Fibroblast of skin of right quadriceps (primary cell): ENCODE measurements at regions not wholly inside any gene's neighbourhood (a gene's known extent, or its start where the extent isn't known, plus 50 kb on each side); places are given as distances from the start of the nearest gene placed in this dataset.
A peak's percentile ranks its signal among the peaks of the same experiment; 100 is the strongest.

Experiments
- DNase-seq: peaks from one replicate; pipeline ENCODE4 v3.0.0-alpha.2; 2013

DNA sequence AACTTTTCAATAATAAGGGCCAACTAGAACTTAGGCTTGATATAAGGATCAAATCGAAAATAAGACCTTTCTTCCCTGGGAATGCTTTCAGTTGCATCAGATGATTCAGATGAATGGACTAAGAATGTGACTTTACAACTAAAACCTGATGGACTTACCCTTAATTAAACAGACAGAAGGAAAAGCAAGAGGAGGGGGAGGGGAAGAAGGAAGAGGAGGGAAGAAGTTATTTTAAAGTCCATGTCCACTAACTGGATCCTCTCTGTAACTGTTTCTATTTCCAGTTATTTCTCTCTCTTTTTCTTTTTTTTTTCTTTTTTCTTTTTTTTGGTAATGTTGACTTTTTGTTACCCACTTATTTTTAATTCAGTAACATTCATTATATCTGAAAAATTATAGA, 486.0 kb downstream of the MAFB start:
- DNase-seq, result no peak

GRCh38 chr20:40197691-40198090, 491.3 kb downstream of the MAFB start:
- peak; percentile 9 for DNase-seq

- DNase-seq, result no peak
Measured at GRCh38 chr20:40196846-40197436, 492.1 kb downstream of the MAFB start.

GRCh38 chr20:40195742-40196141, 493.3 kb downstream of the MAFB start:
- no peak for DNase-seq

GRCh38 chr20:40192529-40192928, 496.5 kb downstream of the MAFB start:
- DNase-seq, result no peak

DNA sequence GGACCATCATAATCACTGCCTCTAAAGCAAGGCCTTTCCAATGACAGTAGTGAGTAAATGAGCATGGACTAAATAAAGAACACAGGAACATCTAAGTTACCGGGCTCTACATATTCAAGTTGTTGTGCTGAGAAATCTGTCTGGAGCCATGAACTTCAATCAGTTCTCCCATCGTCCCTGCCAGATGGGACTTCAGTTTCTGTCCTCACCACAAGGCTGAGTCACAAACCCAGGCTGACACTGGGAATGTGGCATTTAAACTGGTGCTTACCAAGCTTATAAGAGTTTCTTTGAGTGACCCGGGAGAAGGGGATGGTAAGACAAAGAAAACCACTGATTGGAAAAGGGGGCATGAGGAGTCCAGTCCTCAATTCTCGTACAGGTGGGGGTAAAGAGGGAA, 497.0 kb downstream of the MAFB start:
- no peak for DNase-seq

DNA sequence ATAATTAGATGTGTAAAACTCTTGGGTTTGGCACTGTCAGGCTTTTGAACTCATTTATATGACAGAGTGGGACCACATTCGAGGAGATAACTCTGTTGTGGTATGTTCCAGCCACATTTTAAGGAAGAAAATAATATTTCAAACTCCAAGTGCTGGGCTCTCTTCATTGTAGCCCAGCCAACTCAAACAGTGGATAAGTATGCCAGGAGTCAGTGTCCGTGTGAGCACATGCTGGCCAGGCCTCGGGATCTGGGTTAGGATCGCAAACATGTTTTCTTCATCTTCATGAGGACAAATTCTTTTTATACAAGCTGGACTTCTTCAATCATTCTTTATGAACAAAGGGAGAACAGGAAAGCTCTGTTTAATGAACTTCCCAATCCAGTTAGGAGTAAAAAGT, 497.5 kb downstream of the MAFB start:
- DNase-seq, result no peak

GRCh38 chr20:40189621-40190020, 499.4 kb downstream of the MAFB start:
- no peak for DNase-seq

- no peak for DNase-seq
Measured at GRCh38 chr20:40188319-40188718, 500.7 kb downstream of the MAFB start.

DNA sequence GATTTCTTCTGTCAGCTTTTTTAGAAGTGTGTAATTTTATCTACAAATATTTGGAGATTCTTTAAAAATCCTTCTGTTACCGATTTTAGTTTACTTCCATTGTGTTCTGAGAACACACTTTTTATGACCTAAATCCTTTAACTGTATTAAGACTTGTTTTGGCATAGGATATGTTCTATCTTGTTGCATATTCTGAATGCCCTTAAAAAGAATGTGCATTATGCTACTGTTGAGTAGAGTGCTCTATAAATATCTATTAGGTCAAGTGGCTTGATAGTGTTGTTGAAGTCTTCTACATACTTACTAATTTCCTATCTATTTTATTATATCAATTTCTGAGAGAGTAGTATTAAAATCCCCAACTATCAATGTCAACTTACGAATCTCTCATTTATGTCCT, 502.2 kb downstream of the MAFB start:
- DNase-seq, result no peak

DNA sequence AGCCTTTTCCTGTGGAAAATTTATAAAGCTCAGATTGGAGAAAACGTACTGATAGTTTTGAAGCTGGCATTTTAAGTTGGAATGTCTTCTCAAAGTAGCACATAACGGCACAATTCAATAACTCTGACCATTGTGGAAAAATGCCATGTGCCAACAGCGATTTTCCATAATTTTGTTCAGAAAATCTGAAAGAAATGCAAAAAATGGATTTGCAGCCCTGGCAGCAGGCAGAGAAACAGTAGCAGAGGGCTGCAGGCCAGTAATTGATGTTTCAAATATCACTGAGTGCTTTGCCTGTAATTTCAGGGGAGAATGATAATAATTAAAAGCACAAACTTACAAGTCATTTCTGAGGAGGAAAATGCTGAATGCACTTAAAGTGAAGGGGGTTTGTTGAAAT, 507.4 kb downstream of the MAFB start:
- no peak for DNase-seq

GRCh38 chr20:40176098-40176841, 512.8 kb downstream of the MAFB start:
- DNase-seq, result no peak

DNA sequence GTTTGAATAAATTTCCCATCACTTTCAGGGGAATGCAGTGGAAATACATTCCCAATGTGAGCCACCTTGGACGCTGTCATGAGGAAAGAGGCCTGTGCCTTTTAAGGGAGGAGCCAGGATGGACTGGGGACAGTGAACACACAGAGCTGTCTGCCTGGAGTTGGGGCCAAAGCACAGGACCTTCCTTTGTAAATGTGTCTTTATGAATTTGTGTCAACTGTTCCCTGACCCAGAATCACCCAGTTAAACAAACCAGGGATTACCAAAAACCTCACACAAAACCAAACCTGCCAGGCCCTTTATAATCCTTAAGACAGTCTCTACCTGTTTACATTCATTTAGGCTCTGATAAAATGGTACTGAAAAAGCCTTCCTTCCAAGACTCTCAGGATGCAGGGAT, 513.7 kb downstream of the MAFB start:
- no peak for DNase-seq

DNA sequence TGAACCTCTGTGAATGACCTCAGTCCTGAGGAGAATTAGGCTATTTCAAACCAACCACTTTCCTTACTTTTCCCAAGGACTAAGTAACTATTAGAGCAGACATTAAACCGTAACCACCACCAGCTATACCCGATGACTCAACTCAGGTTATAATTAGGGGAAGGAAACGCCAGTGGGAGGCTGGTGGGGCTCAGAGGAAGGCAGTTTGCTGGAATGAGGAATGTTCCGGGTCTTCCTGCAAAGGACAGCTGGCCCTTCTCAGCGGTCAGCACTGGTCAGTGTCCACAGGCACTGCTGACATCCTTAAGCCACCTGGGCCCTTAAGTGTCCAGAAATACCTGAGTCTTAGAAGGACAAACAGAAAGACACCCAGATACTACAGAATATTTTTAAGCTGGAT, 515.2 kb downstream of the MAFB start:
- DNase-seq, result no peak

GRCh38 chr20:40168981-40169620, 519.9 kb downstream of the MAFB start:
- no peak for DNase-seq

DNA sequence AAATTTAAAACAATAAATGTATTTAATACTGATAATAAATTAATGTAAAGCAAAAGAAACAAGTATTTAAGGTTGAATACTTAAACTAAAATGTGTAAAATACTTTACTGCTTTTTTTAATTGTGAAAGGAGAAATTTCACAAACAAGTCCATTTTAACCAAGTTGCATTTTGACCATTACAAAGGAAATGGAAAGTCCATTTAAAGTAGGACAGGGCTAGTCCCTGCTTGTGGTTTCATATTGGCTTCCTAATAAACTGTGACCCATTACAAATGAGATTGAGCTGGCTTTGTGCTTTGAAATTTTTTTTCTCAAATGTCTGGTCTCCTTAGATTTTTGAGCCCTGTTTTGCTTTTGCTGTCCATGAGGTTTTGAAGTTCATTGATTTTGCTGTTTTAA, 527.6 kb downstream of the MAFB start:
- DNase-seq, result no peak

- peak; percentile 51 for DNase-seq
Measured at GRCh38 chr20:40160097-40160550, 528.9 kb downstream of the MAFB start.

DNA sequence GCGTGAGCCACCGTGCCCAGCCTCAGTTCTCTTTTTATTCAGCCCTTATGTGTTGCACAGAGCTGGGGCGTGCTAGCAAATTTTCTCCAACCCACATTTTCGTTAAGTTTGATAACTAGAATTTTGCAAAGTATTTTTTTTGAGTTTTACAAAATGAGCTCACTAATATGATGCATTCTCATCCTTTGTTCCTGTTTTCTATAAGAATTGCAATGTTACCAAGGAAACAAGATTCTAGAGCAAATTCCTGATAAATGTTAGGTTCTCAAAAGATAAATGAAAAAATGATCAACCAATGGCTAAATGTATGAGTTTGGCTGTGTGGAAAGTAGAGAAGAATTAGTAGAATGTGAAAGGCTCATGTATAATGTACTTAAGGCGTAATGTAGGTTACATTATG, 529.8 kb downstream of the MAFB start:
- no peak for DNase-seq

DNA sequence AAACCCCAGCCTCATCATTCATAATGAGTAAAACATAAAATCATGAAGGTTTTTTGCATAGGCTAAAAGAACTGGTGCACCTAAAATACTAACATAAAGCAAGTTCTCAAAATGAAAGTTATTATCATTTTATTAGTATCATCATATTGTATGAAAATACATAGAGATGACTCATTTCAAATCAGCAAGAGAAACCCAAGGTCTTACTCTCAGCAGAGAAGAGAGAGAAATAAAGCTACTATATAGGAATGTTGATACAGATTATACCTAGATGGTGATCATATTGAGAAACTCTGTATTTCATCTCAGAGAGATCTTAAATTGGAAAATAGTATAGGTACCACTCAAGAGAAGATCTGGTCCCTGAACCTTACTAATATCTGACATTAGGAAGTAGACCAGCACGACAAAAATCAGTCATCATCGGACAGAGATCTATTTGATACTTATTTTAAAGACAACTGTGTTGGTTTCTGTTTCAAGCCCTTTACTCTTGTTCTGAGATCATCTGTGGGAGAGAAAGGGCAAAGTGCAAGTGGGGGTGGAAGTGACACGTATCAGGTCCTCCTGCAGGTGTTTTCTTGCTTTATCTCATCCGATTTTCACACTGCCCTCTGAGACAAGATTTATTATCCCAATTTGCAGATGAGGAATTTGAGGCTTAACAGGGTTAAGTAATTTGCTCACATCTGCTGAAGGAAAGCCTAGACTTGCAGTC, 532.3 kb downstream of the MAFB start:
- no peak for DNase-seq

GRCh38 chr20:40154514-40154913, 534.5 kb downstream of the MAFB start:
- DNase-seq, result no peak

GRCh38 chr20:40148886-40149285, 540.1 kb downstream of the MAFB start:
- no peak for DNase-seq

- DNase-seq, result no peak
Measured at GRCh38 chr20:40146071-40146470, 543.0 kb downstream of the MAFB start.

GRCh38 chr20:40144581-40144980, 544.5 kb downstream of the MAFB start:
- DNase-seq, result no peak

GRCh38 chr20:40134176-40134575, 554.9 kb downstream of the MAFB start:
- no peak for DNase-seq
